ENCODE measurements at regions not wholly inside any gene's neighbourhood (a gene's known extent, or its start where the extent isn't known, plus 50 kb on each side); places are given as distances from the start of the nearest gene placed in this dataset.

DNA sequence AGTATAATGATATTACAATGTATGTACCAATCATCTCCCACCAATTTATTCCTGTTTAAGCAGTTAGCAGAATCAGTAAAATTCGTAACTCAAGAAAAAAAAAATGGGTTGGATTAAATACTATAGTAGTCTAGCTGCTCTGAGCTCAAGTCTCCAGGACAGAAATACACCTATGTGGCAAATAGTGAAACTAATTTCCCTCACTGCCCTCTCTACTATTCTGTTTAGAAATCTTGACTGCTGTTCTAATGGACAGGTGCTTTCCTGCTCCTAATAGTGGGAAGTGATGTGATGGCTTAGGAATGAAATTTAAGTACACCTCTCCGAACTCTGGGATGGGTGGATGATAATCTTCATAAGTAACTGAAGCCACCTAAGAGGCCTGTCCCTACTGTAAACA is 175.7 kb downstream of the KCNJ2 start:
- no peak overlapping the region for H3K4me3 ChIP-seq
- no peak for DNase-seq (ENCODE audit: low spot score in 2 of 2)
- TF ChIP-seq, protein P1, sequence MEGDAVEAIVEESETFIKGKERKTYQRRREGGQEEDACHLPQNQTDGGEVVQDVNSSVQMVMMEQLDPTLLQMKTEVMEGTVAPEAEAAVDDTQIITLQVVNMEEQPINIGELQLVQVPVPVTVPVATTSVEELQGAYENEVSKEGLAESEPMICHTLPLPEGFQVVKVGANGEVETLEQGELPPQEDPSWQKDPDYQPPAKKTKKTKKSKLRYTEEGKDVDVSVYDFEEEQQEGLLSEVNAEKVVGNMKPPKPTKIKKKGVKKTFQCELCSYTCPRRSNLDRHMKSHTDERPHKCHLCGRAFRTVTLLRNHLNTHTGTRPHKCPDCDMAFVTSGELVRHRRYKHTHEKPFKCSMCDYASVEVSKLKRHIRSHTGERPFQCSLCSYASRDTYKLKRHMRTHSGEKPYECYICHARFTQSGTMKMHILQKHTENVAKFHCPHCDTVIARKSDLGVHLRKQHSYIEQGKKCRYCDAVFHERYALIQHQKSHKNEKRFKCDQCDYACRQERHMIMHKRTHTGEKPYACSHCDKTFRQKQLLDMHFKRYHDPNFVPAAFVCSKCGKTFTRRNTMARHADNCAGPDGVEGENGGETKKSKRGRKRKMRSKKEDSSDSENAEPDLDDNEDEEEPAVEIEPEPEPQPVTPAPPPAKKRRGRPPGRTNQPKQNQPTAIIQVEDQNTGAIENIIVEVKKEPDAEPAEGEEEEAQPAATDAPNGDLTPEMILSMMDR (IDR thresholded peaks at IDR 0.05): no peak
- no peak overlapping the region for H3K27ac ChIP-seq
- no peaks in the 10 kb centered on the region for H3K36me3 ChIP-seq
- H3K27me3 ChIP-seq: no peaks in the 10 kb centered on the region
- no peaks in the 10 kb centered on the region for H3K4me1 ChIP-seq
- intact Hi-C loops (cut with DNase I): no loop called here
- H3K9me3 ChIP-seq: no peaks in the 10 kb centered on the region

DNA sequence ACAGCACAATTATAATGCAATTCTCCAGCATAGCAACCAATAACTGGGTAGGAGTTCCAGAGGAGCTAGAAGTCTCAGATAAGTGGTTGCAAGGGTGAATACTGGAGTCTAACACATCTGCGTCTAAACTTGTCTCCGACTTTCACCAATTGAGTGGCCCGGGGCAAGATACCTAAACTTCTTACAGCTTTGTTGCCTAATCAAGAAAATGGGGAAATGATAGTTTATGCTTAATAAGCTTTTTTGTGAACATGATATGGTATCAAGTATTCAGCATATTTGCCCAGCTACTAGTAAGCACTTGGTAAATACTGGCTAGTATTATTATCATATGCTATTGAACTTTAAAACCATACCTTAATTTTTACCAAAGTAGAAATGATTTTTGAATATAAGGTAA is 183.5 kb downstream of the KCNJ2 start:
- Histone ChIP-seq H3K27ac (no peak overlapping the region), H3K4me1 (no peaks in the 10 kb centered on the region), H3K36me3 (no peaks in the 10 kb centered on the region), H3K27me3 (no peaks in the 10 kb centered on the region), H3K4me3 (no peak overlapping the region), H3K9me3 (no peaks in the 10 kb centered on the region)
- no peak for DNase-seq (ENCODE audit: low spot score in 2 of 2)
- TF ChIP-seq, protein P1 (IDR thresholded peaks at IDR 0.05): no peak
- intact Hi-C loops (cut with DNase I): no loop called here

DNA sequence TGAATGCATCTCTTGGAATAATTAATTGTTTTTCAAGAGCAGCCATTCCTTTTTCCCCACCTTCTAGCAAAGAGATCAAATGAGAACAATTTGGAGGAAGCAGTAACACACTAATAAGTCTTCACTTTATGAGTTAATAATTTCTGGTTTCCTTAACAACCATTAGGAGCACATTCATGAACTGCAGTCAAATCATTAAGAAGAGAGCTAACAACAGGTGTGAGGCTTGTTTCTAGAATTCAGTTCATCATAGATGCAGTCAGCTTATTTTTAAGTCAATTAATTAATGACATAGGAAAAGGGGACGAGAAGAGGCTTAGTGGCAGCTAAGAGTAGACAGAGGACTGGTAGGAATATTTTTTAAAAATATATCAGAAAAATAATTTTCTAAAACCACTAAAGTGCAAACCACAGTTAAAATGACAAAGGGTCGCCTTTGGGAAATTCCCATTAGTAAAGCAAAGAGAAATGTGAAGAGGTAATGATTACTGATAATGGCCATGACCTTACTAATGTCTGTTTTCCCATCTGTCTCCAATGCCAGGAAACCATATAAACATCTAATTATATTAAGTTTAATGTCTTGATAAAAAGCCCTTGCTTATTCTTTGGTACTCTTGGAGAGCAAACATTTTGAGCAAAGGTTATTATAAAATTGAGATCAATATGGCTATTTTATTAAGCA is 184.2 kb downstream of the KCNJ2 start:
- intact Hi-C loops (cut with DNase I): no loop called here
- TF ChIP-seq, protein P1 (IDR thresholded peaks at IDR 0.05): no peak

DNA sequence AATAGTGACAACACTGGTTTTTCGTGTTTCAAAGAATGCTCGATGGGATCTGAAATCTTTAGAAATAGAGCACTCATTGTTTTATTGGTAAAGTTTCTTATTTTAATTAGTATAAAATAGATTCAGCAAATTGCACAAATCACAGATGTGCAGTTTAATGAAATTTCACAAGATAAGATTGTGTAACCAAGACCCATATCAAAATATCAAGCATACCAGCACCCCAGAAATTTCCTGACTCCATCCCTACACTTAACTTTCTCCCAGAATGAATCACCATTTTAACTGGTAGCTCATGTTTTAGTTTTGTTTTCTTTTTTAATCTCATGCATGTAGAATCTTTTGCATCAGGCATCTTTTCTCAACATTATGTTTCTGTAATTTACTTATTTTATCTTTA is 185.9 kb downstream of the KCNJ2 start:
- no peaks in the 10 kb centered on the region for H3K36me3 ChIP-seq
- H3K4me3 ChIP-seq: no peak overlapping the region
- no peaks in the 10 kb centered on the region for H3K9me3 ChIP-seq
- no peak for DNase-seq (ENCODE audit: low spot score in 2 of 2)
- no peaks in the 10 kb centered on the region for H3K27me3 ChIP-seq
- no peak overlapping the region for H3K27ac ChIP-seq
- intact Hi-C loops (cut with DNase I): no loop called here
- TF ChIP-seq, protein P1 (IDR thresholded peaks at IDR 0.05): no peak
- H3K4me1 ChIP-seq: no peaks in the 10 kb centered on the region

More for the DNA sequence above, 184.2 kb downstream of the KCNJ2 start:
- H3K4me3 ChIP-seq: no peak overlapping the region
- H3K36me3 ChIP-seq: no peaks in the 10 kb centered on the region
- no peak overlapping the region for H3K27ac ChIP-seq
- H3K9me3 ChIP-seq: no peaks in the 10 kb centered on the region
- no peak for DNase-seq (ENCODE audit: low spot score in 2 of 2)
- H3K4me1 ChIP-seq: no peaks in the 10 kb centered on the region
- no peaks in the 10 kb centered on the region for H3K27me3 ChIP-seq

- Histone ChIP-seq H3K27me3 (no peaks in the 10 kb centered on the region), H3K4me1 (no peaks in the 10 kb centered on the region), H3K27ac (no peak overlapping the region), H3K9me3 (no peaks in the 10 kb centered on the region), H3K4me3 (no peak overlapping the region), H3K36me3 (no peaks in the 10 kb centered on the region)
- intact Hi-C loops (cut with DNase I): no loop called here
- TF ChIP-seq, protein P1 (IDR thresholded peaks at IDR 0.05): no peak
- DNase-seq (ENCODE audit: low spot score in 2 of 2): no peak
Observed at GRCh38 chr17:70357190-70357589, 187.9 kb downstream of the KCNJ2 start.
